Retinal pigment epithelial cell (primary cell): ENCODE measurements at regions not wholly inside any gene's neighbourhood (a gene's known extent, or its start where the extent isn't known, plus 50 kb on each side); places are given as distances from the start of the nearest gene placed in this dataset.

Source experiments
- DNase-seq: peaks from one replicate; pipeline ENCODE4 v3.0.0-alpha.2; 2010; ENCODE audit warnings: low read depth
- H3K4me3 ChIP-seq: 2 replicates; pipeline ENCODE4 v1.5.1; 2011; ENCODE audit warnings: mild to moderate bottlenecking, low read length, control low read depth, moderate library complexity
- TF ChIP-seq, protein P1 (sequence below): conservative IDR thresholded peaks from 2 replicates; pipeline ENCODE4 v1.5.1; 2011; ENCODE audit warnings: low read depth, low read length, control low read depth, inconsistent platforms

DNA sequence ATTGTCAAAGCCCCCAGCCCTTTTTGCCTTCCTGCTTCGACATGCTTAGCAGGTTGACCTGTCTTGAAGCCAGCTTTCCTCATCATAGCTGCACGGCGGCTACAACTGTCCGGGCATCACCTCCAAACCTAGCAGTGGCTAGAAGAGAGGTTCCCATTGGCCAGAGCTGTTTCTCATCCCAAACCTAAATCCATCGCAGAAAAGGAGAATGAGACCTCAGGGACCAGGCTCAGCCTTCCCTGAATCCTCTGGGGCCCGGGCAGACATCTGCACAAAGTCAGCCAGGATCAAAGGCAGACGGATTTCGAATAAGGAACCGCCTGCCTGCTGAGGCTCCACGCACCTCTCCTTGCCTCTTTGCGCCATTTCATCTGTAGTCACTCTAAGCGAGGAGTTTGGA lies 101.7 kb upstream of the SLC66A3 start:
- DNase-seq = no peak
- TF ChIP-seq, protein P1, sequence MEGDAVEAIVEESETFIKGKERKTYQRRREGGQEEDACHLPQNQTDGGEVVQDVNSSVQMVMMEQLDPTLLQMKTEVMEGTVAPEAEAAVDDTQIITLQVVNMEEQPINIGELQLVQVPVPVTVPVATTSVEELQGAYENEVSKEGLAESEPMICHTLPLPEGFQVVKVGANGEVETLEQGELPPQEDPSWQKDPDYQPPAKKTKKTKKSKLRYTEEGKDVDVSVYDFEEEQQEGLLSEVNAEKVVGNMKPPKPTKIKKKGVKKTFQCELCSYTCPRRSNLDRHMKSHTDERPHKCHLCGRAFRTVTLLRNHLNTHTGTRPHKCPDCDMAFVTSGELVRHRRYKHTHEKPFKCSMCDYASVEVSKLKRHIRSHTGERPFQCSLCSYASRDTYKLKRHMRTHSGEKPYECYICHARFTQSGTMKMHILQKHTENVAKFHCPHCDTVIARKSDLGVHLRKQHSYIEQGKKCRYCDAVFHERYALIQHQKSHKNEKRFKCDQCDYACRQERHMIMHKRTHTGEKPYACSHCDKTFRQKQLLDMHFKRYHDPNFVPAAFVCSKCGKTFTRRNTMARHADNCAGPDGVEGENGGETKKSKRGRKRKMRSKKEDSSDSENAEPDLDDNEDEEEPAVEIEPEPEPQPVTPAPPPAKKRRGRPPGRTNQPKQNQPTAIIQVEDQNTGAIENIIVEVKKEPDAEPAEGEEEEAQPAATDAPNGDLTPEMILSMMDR = no peak
- no peak overlapping the region for H3K4me3 ChIP-seq

DNA sequence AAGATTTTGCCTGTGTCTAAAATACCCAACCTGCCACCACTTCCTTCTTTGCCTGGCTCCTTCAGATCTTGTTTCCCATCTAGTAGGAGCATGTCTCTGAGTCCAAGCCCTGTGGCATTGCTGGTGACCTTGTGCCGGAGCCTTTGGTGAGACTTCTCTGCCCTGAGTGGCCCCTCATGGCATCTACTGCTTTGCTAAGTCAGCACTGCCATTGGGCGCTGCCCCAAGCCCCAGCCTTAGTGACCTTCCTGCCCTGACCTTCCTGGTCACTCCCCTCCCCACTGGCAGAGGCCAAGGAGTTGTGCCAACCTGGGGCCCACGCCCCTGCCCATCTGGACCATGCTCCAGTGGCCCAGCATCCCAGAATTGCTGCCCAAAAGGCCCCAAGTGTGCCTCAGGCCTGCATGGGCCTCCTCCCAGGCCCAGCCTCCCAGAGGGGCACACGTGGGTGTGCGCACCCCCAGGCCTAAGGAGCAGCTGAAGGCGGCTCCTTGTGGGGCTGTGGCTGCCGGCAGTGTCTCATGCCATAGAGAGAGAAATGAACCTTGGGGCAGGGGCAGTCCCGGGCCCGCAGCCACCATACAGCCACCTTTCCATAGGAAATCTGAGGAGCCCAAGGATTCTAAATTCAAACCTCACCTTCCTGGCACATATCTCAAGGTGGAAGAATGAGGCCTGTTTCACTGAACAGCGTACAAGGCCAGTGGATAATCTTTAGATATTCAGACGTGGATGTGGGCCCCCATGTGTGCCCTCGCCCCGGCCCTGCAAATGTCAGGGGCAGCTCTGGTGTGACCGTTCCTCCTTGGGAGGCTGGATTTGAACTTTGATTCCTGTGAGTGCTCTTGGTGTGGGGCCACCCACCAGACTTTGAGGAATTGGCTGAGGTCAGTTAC lies 100.2 kb upstream of the SLC66A3 start:
- no peak overlapping the region for H3K4me3 ChIP-seq
- no peak for DNase-seq
- TF ChIP-seq, protein P1 = no peak

DNA sequence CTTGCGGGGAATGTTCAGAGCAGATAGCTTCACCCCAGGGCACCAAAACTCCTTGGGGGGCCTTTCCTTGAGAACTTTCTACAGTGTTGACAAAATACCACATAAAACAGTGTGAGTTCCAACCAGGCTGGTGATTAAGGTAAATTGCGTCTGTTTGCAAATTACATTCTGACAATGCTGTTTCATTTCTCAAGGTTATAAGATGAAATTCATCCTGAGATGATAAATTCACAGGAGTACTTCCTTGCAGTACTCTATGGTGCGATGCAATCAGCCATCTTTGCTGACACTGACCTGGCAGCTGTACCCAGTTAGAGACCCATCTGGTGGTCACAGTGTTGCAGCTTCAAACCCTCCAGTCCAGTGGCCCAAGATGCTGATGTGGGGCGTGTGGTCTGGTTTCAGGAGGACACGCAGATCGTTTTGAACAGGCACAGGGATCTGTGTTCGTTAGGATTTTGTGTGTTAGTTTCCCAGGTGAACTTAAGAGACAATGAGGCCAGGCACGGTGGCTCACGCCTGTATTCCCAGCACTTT lies 99.5 kb upstream of the SLC66A3 start:
- DNase-seq = no peak
- TF ChIP-seq, protein P1 = no peak
- H3K4me3 ChIP-seq = no peak overlapping the region

DNA sequence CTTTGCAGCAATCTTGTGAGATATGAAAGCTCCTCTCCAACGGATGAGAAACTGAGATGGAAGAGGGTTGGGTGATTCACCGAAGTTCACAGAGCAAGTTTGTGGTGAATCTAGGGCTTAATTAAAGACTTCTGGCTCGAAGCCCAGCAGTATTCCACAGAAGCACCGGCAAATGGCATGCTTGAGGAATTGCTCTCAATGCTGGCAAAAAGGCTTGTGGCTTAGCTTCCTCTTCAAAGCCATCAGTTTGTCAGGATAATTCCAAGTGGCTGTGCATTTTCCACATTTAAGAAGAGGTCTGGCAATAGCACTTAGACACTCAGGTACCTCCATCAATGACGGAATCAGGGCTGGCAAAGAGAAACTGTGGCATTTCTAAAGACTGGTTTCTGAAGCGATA lies 98.7 kb upstream of the SLC66A3 start:
- DNase-seq = peak; percentile 89
- TF ChIP-seq, protein P1 = no peak
- H3K4me3 ChIP-seq = no peak overlapping the region

DNA sequence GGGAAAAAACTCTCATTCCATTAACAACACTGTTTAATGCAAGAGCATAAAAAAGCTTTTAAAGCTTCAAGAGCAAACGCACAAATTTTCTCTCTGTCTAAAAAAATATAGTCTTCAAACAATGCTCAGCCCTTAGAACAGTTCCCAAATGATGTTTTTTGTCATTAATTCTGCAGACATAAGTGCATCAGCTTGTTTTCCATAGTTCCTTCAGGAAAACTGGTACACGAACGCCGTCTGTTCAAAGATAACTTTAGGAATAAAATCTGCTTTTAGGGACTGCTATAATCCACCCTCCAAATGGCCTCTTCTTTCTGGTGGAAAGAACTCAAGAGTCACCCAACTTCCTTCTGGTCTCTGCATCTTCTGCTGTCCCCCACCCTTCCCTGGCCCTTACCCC lies 98.2 kb upstream of the SLC66A3 start:
- H3K4me3 ChIP-seq = no peak overlapping the region
- TF ChIP-seq, protein P1 = no peak
- DNase-seq = no peak

DNA sequence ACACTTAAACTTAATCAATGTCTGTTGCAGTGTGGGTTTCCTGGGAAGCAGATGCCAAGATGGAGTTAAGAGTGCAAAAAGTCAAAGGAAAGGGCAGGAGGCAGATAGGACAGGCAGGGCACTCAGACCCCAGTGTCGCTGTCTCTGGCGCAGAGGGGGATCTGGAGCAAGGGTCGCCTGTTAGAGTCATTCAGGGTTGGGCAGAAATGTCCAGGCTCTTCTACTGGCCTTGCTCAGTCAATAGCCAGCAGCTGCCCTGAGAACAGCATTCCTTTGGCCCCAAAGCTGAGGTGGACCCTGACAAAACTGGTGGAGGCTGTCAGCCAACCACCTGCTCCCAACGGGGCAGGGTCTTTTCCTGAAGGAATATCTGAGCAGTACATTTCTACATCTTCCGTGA lies 97.1 kb upstream of the SLC66A3 start:
- H3K4me3 ChIP-seq = no peak overlapping the region
- DNase-seq = no peak
- TF ChIP-seq, protein P1 = no peak
